ENCODE measurements at regions not wholly inside any gene's neighbourhood (a gene's known extent, or its start where the extent isn't known, plus 50 kb on each side); places are given as distances from the start of the nearest gene placed in this dataset.

DNA sequence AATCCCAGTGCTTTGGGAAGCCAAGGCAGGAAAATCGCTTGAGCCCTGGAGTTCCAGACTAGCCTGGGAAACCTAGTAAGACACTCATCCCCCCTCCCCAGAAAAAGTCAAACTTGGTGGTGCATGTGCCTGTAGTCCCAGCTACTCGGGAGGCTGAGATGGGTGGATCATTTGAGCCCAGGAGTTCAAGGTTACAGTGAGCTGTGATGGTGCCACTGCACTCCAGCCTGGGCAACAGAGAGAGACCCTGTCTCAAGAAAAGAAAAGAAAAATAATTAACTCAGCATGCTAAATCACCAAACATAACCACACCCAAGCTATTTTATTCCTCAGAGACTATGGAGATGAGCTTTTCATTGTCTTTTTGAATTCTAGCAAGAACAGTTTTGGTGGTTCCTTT is 56.2 kb upstream of the SCEL start:
- TF ChIP-seq, protein P1, sequence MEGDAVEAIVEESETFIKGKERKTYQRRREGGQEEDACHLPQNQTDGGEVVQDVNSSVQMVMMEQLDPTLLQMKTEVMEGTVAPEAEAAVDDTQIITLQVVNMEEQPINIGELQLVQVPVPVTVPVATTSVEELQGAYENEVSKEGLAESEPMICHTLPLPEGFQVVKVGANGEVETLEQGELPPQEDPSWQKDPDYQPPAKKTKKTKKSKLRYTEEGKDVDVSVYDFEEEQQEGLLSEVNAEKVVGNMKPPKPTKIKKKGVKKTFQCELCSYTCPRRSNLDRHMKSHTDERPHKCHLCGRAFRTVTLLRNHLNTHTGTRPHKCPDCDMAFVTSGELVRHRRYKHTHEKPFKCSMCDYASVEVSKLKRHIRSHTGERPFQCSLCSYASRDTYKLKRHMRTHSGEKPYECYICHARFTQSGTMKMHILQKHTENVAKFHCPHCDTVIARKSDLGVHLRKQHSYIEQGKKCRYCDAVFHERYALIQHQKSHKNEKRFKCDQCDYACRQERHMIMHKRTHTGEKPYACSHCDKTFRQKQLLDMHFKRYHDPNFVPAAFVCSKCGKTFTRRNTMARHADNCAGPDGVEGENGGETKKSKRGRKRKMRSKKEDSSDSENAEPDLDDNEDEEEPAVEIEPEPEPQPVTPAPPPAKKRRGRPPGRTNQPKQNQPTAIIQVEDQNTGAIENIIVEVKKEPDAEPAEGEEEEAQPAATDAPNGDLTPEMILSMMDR (IDR thresholded peaks at IDR 0.05; ENCODE audit: low read length), result no peak
- TF ChIP-seq EZH2 (optimal IDR thresholded peaks at IDR 0.05; ENCODE audit: low read depth, low read length) (no peak), EZH2phosphoT487 (IDR thresholded peaks at IDR 0.05; ENCODE audit: low read length) (no peak)
